HEK293T (cell line): ENCODE measurements at regions not wholly inside any gene's neighbourhood (a gene's known extent, or its start where the extent isn't known, plus 50 kb on each side); places are given as distances from the start of the nearest gene placed in this dataset.

ENCODE experiments used
- ARNT ChIP-seq: fragments of 450-650 bp; IDR thresholded peaks from 2 replicates; pipeline ENCODE4 v1.6.1; 2017; ENCODE audit warnings: mild to moderate bottlenecking
- FOXA1 ChIP-seq: fragments of 450-650 bp; IDR thresholded peaks from 2 replicates; pipeline ENCODE4 v1.6.1; 2016; ENCODE audit warnings: mild to moderate bottlenecking
- LEF1 ChIP-seq: fragments of 450-650 bp; IDR thresholded peaks from 2 replicates; pipeline ENCODE4 v1.6.1; 2017; ENCODE audit warnings: mild to moderate bottlenecking, borderline replicate concordance
- NFRKB ChIP-seq: fragments of 450-650 bp; IDR thresholded peaks from 2 replicates; pipeline ENCODE4 v1.6.1; 2016; ENCODE audit warnings: mild to moderate bottlenecking, moderate library complexity
- SP1 ChIP-seq: fragments of 450-650 bp; IDR thresholded peaks from 2 replicates; pipeline ENCODE4 v1.6.1; 2017
- TARDBP ChIP-seq: fragments of 450-650 bp; IDR thresholded peaks from 2 replicates; pipeline ENCODE4 v1.6.1; 2016
- ZNF384 ChIP-seq: fragments of 450-650 bp; IDR thresholded peaks from 2 replicates; pipeline ENCODE4 v1.6.1; 2016
- TF ChIP-seq, protein P1 (sequence below): fragments of 450-650 bp; IDR thresholded peaks from 2 replicates; pipeline ENCODE4 v1.6.1; 2016

DNA sequence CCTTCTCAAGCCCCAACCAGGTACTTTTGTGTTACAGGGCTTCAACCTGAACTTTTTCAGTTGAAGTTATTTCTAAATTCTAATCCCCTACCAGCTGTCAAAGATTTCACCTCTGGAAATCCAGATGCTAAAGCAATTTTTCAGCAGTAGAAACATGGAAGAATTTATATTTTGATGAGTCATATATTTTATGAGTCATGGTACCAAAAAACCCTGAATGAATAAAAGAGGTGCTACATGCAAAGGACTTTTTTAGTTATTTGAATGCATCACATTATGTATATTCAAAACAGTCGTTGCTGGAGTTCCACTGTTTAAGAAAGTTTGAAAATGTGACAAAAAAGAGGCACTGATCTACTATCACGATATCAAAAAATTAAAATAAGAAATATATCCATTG, 96.0 kb upstream of the ZNF385D start:
- TF ChIP-seq, protein P1, sequence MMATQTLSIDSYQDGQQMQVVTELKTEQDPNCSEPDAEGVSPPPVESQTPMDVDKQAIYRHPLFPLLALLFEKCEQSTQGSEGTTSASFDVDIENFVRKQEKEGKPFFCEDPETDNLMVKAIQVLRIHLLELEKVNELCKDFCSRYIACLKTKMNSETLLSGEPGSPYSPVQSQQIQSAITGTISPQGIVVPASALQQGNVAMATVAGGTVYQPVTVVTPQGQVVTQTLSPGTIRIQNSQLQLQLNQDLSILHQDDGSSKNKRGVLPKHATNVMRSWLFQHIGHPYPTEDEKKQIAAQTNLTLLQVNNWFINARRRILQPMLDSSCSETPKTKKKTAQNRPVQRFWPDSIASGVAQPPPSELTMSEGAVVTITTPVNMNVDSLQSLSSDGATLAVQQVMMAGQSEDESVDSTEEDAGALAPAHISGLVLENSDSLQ: no peak
- TF ChIP-seq FOXA1 (no peak), ARNT (no peak), LEF1 (no peak), ZNF384 (no peak), NFRKB (no peak), SP1 (no peak), TARDBP (no peak)
